ENCODE measurements at regions not wholly inside any gene's neighbourhood (a gene's known extent, or its start where the extent isn't known, plus 50 kb on each side); places are given as distances from the start of the nearest gene placed in this dataset.
A peak's percentile ranks its signal among the peaks of the same experiment; 100 is the strongest.

GRCh38 chr13:57784633-57785032 lies 153.1 kb downstream of the PCDH17 start:
- DNase-seq (ENCODE audit: low read depth), result no peak
- H3K4me3 ChIP-seq (ENCODE audit: low read depth, low read length), result no peak overlapping the region
- no peak for TF ChIP-seq CTCF (IDR thresholded peaks at IDR 0.05; ENCODE audit: control insufficient read depth, extremely low read depth, insufficient read depth)

DNA sequence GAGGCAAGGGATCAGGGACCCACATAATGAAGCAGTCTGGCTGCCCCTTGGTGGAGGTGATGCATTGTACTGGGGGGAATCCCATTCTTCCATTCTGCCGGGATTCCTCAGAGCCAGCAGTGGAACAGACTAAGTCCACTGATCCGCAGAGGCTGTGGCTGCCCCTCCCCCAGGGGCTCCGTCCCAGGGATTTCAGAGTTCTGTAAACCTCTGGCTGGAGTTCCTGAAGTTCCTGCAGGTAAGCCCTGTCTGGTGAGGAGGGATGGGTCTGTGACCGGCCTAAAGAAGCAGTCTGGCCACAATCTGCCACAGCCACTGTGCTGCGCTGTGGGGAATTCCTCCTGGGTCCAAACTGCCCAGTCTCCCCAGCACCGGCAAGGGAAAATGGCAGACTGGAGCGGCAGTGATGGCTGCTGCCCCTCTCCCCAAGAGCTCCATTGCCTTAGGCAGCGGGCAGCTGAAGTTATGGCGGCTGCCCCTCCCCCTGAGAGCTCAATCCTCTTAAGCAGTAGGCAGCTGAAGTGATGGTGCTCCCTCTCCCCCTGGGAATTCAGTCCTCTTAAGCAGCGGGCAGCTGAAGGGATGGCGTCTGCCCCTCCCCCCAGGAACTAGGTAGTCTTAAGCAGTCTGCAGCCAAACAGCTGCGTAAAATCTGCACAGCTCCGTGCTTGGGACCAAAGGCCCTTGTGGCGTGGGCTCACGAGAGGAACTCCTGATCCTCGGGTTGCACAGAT lies 155.7 kb downstream of the PCDH17 start:
- TF ChIP-seq CTCF (IDR thresholded peaks at IDR 0.05; ENCODE audit: control insufficient read depth, extremely low read depth, insufficient read depth), result no peak
- DNase-seq (ENCODE audit: low read depth), result no peak
- H3K4me3 ChIP-seq (ENCODE audit: low read depth, low read length), result peak overlapping the region; percentile 19

GRCh38 chr13:57799624-57800023 lies 168.1 kb downstream of the PCDH17 start:
- H3K4me3 ChIP-seq (ENCODE audit: low read depth, low read length), result no peak overlapping the region
- no peak for DNase-seq (ENCODE audit: low read depth)
- TF ChIP-seq CTCF (IDR thresholded peaks at IDR 0.05; ENCODE audit: control insufficient read depth, extremely low read depth, insufficient read depth), result no peak

GRCh38 chr13:57813651-57814050 lies 182.1 kb downstream of the PCDH17 start:
- TF ChIP-seq CTCF (IDR thresholded peaks at IDR 0.05; ENCODE audit: control insufficient read depth, extremely low read depth, insufficient read depth), result no peak
- no peak for DNase-seq (ENCODE audit: low read depth)
- no peak overlapping the region for H3K4me3 ChIP-seq (ENCODE audit: low read depth, low read length)

DNA sequence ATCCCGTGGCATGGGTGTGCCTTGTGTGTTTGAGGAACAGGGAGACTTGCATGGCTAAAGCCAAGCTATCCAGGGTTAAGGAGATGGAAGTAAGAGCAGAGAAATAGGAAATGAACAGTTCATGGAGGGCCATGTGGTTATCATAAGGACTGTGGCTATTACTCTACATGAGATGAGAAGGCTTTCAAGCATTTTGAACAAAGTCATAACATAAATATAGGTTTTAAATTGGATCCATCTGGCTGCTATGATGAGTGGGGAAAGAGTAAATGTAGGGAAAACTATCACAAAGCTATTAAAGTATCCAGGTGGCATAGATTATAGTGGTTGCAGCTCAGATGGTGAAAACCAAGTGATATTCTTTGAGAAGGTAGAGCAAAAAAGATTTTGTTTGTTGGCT lies 184.1 kb downstream of the PCDH17 start:
- TF ChIP-seq CTCF (IDR thresholded peaks at IDR 0.05; ENCODE audit: control insufficient read depth, extremely low read depth, insufficient read depth), result no peak
- no peak for DNase-seq (ENCODE audit: low read depth)
- no peak overlapping the region for H3K4me3 ChIP-seq (ENCODE audit: low read depth, low read length)

GRCh38 chr13:57820924-57821323 lies 189.4 kb downstream of the PCDH17 start:
- no peak overlapping the region for H3K4me3 ChIP-seq (ENCODE audit: low read depth, low read length)
- DNase-seq (ENCODE audit: low read depth), result no peak
- no peak for TF ChIP-seq CTCF (IDR thresholded peaks at IDR 0.05; ENCODE audit: control insufficient read depth, extremely low read depth, insufficient read depth)

DNA sequence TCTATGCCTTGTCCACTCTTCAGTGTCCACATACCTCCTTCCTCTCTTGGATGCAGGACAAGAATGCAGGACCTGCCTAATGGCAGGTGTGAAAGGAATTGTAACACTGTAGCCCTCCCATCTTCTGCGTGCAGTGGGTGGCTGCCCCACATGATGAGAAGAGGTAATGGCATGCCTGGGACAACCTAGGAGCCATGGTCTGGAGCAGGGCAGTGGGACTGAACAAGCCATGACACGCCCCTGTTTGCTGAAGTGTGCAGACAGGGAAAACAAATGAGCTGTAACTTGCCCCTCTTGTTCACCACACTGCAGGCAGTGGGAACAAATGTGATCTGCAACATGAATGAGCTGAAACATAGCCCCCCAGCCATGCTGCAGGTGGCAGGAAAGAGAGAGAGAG lies 192.2 kb downstream of the PCDH17 start:
- TF ChIP-seq CTCF (IDR thresholded peaks at IDR 0.05; ENCODE audit: control insufficient read depth, extremely low read depth, insufficient read depth), result no peak
- H3K4me3 ChIP-seq (ENCODE audit: low read depth, low read length), result no peak overlapping the region
- no peak for DNase-seq (ENCODE audit: low read depth)

All from LNCaP clone FGC (cell line).